K562 (cell line): ENCODE measurements at regions not wholly inside any gene's neighbourhood (a gene's known extent, or its start where the extent isn't known, plus 50 kb on each side); places are given as distances from the start of the nearest gene placed in this dataset.
"Not testable (repeated sequence)": the region's sequence is repeated elsewhere in the genome, so short reads cannot be mapped to it uniquely, and the experiment has no call there.

ENCODE experiments used
- ATAC-seq: fragments of 200-7000 bp; cut with Tn5 transposase; 3 replicates; pipeline ENCODE4 v1.9.1; 2020; ENCODE audit warnings: moderate library complexity
- BruUV-seq: library from RNA; stranded (reverse); fragments of 400-500 nt; replicated peaks from 2 replicates; lab custom pipeline; 2021; lab: Mats Ljungman, UMichigan
- CTCF ChIA-PET: fragments of 300-600 bp; formaldehyde crosslinking; extraction: SDS; loops from one replicate; lab custom pipeline; 2021; ENCODE audit warnings: low intra/inter-chr PET ratio; lab: Yijun Ruan, JAX
- POLR2A ChIA-PET: fragments of 300-600, 350-650 bp; sonication (Branson Sonifier 250); formaldehyde crosslinking; extraction: SDS; loops from one replicate; lab custom pipeline; 2021; ENCODE audit warnings: antibody characterized with exemption, inconsistent platforms; lab: Yijun Ruan, JAX
- DNase-seq, 4 experiments: peaks; one replicate each; pipeline versions ENCODE4 v3.0.0 to v3.0.0-alpha.2; 2011 to 2018; ENCODE audit warnings: low spot score in 3 of 4, mixed read lengths in 3 of 4; ENCODE audit errors: extremely low read depth in 1 of 4
- FAIRE-seq: peaks from 2 replicates; lab custom pipeline; 2011; peaks lifted over from hg19 to GRCh38; lab: Jason Lieb, UNC
- H2AFZ ChIP-seq: 2 replicates; pipeline ENCODE4 v1.6.0; 2011; ENCODE audit warnings: low read depth, low read length, control low read depth, inconsistent platforms
- H3K27ac ChIP-seq: fragments of 200-600 bp; 3 replicates; pipeline ENCODE4 v1.8.0; 2011; ENCODE audit warnings: low read depth, mild to moderate bottlenecking, control low read depth, inconsistent platforms, low read length, moderate library complexity, mixed read lengths; ENCODE audit errors: extremely low read depth
- H3K27me3 ChIP-seq, 2 experiments: fragments of 300-600 bp in 1 of 2; 2 replicates in 1 of 2; 3 replicates in 1 of 2; pipeline versions ENCODE4 v1.6.0 to v1.8.0; 2011; ENCODE audit warnings: inconsistent platforms in 2 of 2, low read length in 2 of 2, mild to moderate bottlenecking in 1 of 2, mixed read lengths in 1 of 2, moderate library complexity in 1 of 2; ENCODE audit not compliant: control insufficient read depth in 2 of 2, insufficient read depth in 2 of 2
- H3K36me3 ChIP-seq: fragments of 300-600 bp; 3 replicates; pipeline ENCODE4 v1.8.0; 2011; ENCODE audit warnings: mild to moderate bottlenecking, low read length, inconsistent platforms; ENCODE audit not compliant: control insufficient read depth, insufficient read depth
- H3K4me1 ChIP-seq, 2 experiments: fragments of 200-600 bp in 1 of 2; replicated peaks in 1 of 2; 2 replicates in 1 of 2; 3 replicates in 1 of 2; pipeline versions ENCODE4 v1.5.1 to v1.8.0; 2011; ENCODE audit warnings: inconsistent platforms in 2 of 2, low read length in 2 of 2, mild to moderate bottlenecking in 1 of 2, mixed read lengths in 1 of 2, moderate library complexity in 1 of 2; ENCODE audit not compliant: control insufficient read depth in 2 of 2, insufficient read depth in 2 of 2
- H3K4me2 ChIP-seq: 2 replicates; pipeline ENCODE4 v1.6.1; 2011; ENCODE audit warnings: low read length, control low read depth, inconsistent platforms, mixed read lengths; ENCODE audit not compliant: insufficient read depth
- H3K4me3 ChIP-seq: fragments of 200-600 bp; sonication (generic), shearing (Covaris generic); 2 replicates; pipeline ENCODE4 v1.5.1; 2016; ENCODE audit warnings: control low read depth, inconsistent platforms
- H3K79me2 ChIP-seq: fragments of 200-600 bp; 3 replicates; pipeline ENCODE4 v1.8.0; 2011; ENCODE audit warnings: low read length, inconsistent platforms; ENCODE audit not compliant: control insufficient read depth, insufficient read depth
- H3K9ac ChIP-seq, 2 experiments: 2 replicates each; pipeline versions ENCODE4 v1.6.0 to v1.6.1; 2011; ENCODE audit warnings: low read depth in 2 of 2, low read length in 2 of 2, control low read depth in 1 of 2, inconsistent platforms in 1 of 2, mild to moderate bottlenecking in 1 of 2, mixed read lengths in 1 of 2; ENCODE audit not compliant: insufficient read depth in 1 of 2
- H3K9me1 ChIP-seq: one replicate; pipeline ENCODE4 v1.6.0; 2011; ENCODE audit warnings: inconsistent platforms, mild to moderate bottlenecking, low read length, moderate library complexity; ENCODE audit not compliant: control insufficient read depth, insufficient read depth
- H3K9me3 ChIP-seq: replicated peaks from 2 replicates; pipeline ENCODE4 v1.5.1; 2011; ENCODE audit warnings: low read depth, low read length, inconsistent platforms; ENCODE audit not compliant: control insufficient read depth, insufficient read depth
- H4K20me1 ChIP-seq: replicated peaks from 2 replicates; pipeline ENCODE4 v1.6.1; 2011; ENCODE audit warnings: low read length, inconsistent platforms, mixed read lengths; ENCODE audit not compliant: control insufficient read depth, insufficient read depth
- BCOR ChIP-seq: fragments of 450-650 bp; IDR thresholded peaks from 2 replicates; pipeline ENCODE4 v1.6.1; 2016
- HNRNPLL ChIP-seq: fragments of 200-400 bp; formaldehyde crosslinking; IDR thresholded peaks from 2 replicates; pipeline ENCODE4 v1.6.1; 2017; ENCODE audit warnings: low read length, low read depth, mild to moderate bottlenecking; ENCODE audit not compliant: poor library complexity, severe bottlenecking
- KLF6 ChIP-seq: fragments of 250-450 bp; sonication (Bioruptor Pico); IDR thresholded peaks from 2 replicates; pipeline ENCODE4 v1.4.0; 2020; ENCODE audit warnings: mild to moderate bottlenecking, moderate library complexity, borderline replicate concordance
- MCM7 ChIP-seq, 2 experiments: fragments of 450-650 bp; IDR thresholded peaks; 2 replicates each; pipeline ENCODE4 v1.6.1; 2016 to 2018
- MECOM ChIP-seq: fragments of 250-450 bp; sonication (Bioruptor Pico); IDR thresholded peaks from 2 replicates; pipeline ENCODE4 v1.8.0; 2022; ENCODE audit warnings: inconsistent platforms
- POLR2A ChIP-seq: fragments of 450-650 bp; conservative IDR thresholded peaks from 2 replicates; pipeline ENCODE4 v1.6.1; 2016
- POLR3G ChIP-seq: IDR thresholded peaks from 2 replicates; pipeline ENCODE4 v1.6.1; 2011; ENCODE audit not compliant: insufficient read length, insufficient replicate concordance; ENCODE audit errors: extremely low read depth
- TFE3 ChIP-seq: fragments of 450-650 bp; formaldehyde crosslinking; IDR thresholded peaks from 2 replicates; pipeline ENCODE4 v1.4.0; 2020; ENCODE audit warnings: mild to moderate bottlenecking, mixed read lengths
- ZNF408 ChIP-seq: fragments of 250-450 bp; sonication (Bioruptor Pico); IDR thresholded peaks from 2 replicates; pipeline ENCODE4 v1.4.0; 2020; ENCODE audit warnings: low read depth, mild to moderate bottlenecking, moderate library complexity
- WGBS: fragments of 100-300 bp; shearing (Covaris generic); methylation state at CpG from one replicate; pipeline ENCODE4 v1.1.6; 2016; ENCODE audit warnings: low coverage, mixed read lengths; ENCODE audit not compliant: insufficient coverage; ENCODE audit errors: missing lambda C conversion rate; 5-methylcytosine and 5-hydroxymethylcytosine counted together
- in situ Hi-C: fragments of 300-500 bp; cut with MboI; formaldehyde crosslinking; loops from 4 replicates; pipeline ENCODE4 v1.15.0; 2018; ENCODE audit warnings: inconsistent platforms, mixed read lengths
- intact Hi-C: fragments of 100-400 bp; cut with micrococcal nuclease; formaldehyde crosslinking; loops from 2 replicates; pipeline ENCODE4 v1.14.2; 2022

- ATAC-seq (no peak), FAIRE-seq (no peak)
- in situ Hi-C loops = no loop called here
- Histone ChIP-seq H3K9me1 (no peaks in the 10 kb centered on the region), H3K27me3 (no peaks in the 10 kb centered on the region)
- CTCF ChIA-PET = no interaction called here
- no peak for TF ChIP-seq ZNF408 (CRISPR knock-in tag)
- TF ChIP-seq POLR3G = no peak
- no peak for TF ChIP-seq MCM7 (IDR thresholded peaks at IDR 0.05)
- TF ChIP-seq POLR2A = no peak
- no peak for TF ChIP-seq TFE3 (CRISPR knock-in tag)
- no peak for TF ChIP-seq HNRNPLL
- TF ChIP-seq BCOR = no peak
- TF ChIP-seq KLF6 = no peak
- TF ChIP-seq MECOM (CRISPR knock-in tag) = no peak
- TF ChIP-seq, all 486 proteins: peak for 0
- no peak overlapping the region for H3K4me3 ChIP-seq
- H3K36me3 ChIP-seq = no peaks in the 10 kb centered on the region
- intact Hi-C loops = no loop called here
- no peaks in the 10 kb centered on the region for H4K20me1 ChIP-seq
- DNase-seq = no peak
- no peaks in the 10 kb centered on the region for H3K9me3 ChIP-seq
- BruUV-seq = no TSS peak
- H3K27ac ChIP-seq = no peak overlapping the region
- no peak overlapping the region for H2AFZ ChIP-seq
- WGBS = 2% methylated on average over 4 of the region's 4 CpGs
- no peak overlapping the region for H3K4me2 ChIP-seq
- POLR2A ChIA-PET = no interaction called here
- H3K9ac ChIP-seq = no peak overlapping the region
- H3K79me2 ChIP-seq = no peaks in the 10 kb centered on the region
- no peaks in the 10 kb centered on the region for H3K4me1 ChIP-seq
These were observed 622.3 kb downstream of the DIPK2A start for GRCh38 chr3:144593881-144594280.

GRCh38 chr3:144620236-144620635, 648.6 kb downstream of the DIPK2A start:
- intact Hi-C loops, H3K27ac ChIP-seq, H2AFZ ChIP-seq, H3K4me3 ChIP-seq, H3K9me3 ChIP-seq, H3K9ac ChIP-seq, H3K79me2 ChIP-seq, H3K4me1 ChIP-seq, ATAC-seq, H3K4me2 ChIP-seq, H3K9me1 ChIP-seq, in situ Hi-C loops, H3K27me3 ChIP-seq, DNase-seq, FAIRE-seq, CTCF ChIA-PET, H4K20me1 ChIP-seq, H3K36me3 ChIP-seq, POLR2A ChIA-PET, BruUV-seq: not testable (repeated sequence)
- WGBS = 0% methylated on average over 7 of the region's 7 CpGs
